ENCODE measurements at regions not wholly inside any gene's neighbourhood (a gene's known extent, or its start where the extent isn't known, plus 50 kb on each side); places are given as distances from the start of the nearest gene placed in this dataset.
"Not testable (repeated sequence)": the region's sequence is repeated elsewhere in the genome, so short reads cannot be mapped to it uniquely, and the experiment has no call there.

- DNase-seq, result no peak
These were observed 335.0 kb upstream of the CTNNB1 start for GRCh38 chr3:40864146-40864782.

- no peak for DNase-seq
These were observed 334.4 kb upstream of the CTNNB1 start for GRCh38 chr3:40864915-40865314.

GRCh38 chr3:40867797-40868196 is 331.5 kb upstream of the CTNNB1 start:
- no peak for DNase-seq

- DNase-seq, result no peak
These were observed 330.3 kb upstream of the CTNNB1 start for GRCh38 chr3:40869013-40869412.

- no peak for DNase-seq
These were observed 329.4 kb upstream of the CTNNB1 start for GRCh38 chr3:40869939-40870338.

- DNase-seq, result no peak
These were observed 327.9 kb upstream of the CTNNB1 start for GRCh38 chr3:40871394-40871793.

- DNase-seq, result no peak
These were observed 326.9 kb upstream of the CTNNB1 start for GRCh38 chr3:40872258-40872920.

GRCh38 chr3:40873476-40873875 is 325.8 kb upstream of the CTNNB1 start:
- no peak for DNase-seq

GRCh38 chr3:40873934-40874699 is 325.2 kb upstream of the CTNNB1 start:
- no peak for DNase-seq

GRCh38 chr3:40875581-40875980 is 323.7 kb upstream of the CTNNB1 start:
- no peak for DNase-seq

GRCh38 chr3:40876009-40876408 is 323.3 kb upstream of the CTNNB1 start:
- no peak for DNase-seq

GRCh38 chr3:40876496-40876895 is 322.8 kb upstream of the CTNNB1 start:
- no peak for DNase-seq

- no peak for DNase-seq
These were observed 321.5 kb upstream of the CTNNB1 start for GRCh38 chr3:40877631-40878463.

- DNase-seq, result no peak
These were observed 320.8 kb upstream of the CTNNB1 start for GRCh38 chr3:40878464-40878905.

GRCh38 chr3:40885430-40885829 is 313.9 kb upstream of the CTNNB1 start:
- no peak for DNase-seq

GRCh38 chr3:40886660-40887425 is 312.5 kb upstream of the CTNNB1 start:
- no peak for DNase-seq

GRCh38 chr3:40891186-40891585 is 308.1 kb upstream of the CTNNB1 start:
- no peak for DNase-seq

- no peak for DNase-seq
These were observed 304.2 kb upstream of the CTNNB1 start for GRCh38 chr3:40895109-40895508.

- DNase-seq, result no peak
These were observed 300.0 kb upstream of the CTNNB1 start for GRCh38 chr3:40899286-40899712.

- DNase-seq, result no peak
These were observed 298.0 kb upstream of the CTNNB1 start for GRCh38 chr3:40901298-40901697.

- no peak for DNase-seq
These were observed 297.5 kb upstream of the CTNNB1 start for GRCh38 chr3:40901796-40902195.

GRCh38 chr3:40907907-40908465 is 291.3 kb upstream of the CTNNB1 start:
- not testable (repeated sequence) for DNase-seq
